ENCODE measurements at regions not wholly inside any gene's neighbourhood (a gene's known extent, or its start where the extent isn't known, plus 50 kb on each side); places are given as distances from the start of the nearest gene placed in this dataset.

DNA sequence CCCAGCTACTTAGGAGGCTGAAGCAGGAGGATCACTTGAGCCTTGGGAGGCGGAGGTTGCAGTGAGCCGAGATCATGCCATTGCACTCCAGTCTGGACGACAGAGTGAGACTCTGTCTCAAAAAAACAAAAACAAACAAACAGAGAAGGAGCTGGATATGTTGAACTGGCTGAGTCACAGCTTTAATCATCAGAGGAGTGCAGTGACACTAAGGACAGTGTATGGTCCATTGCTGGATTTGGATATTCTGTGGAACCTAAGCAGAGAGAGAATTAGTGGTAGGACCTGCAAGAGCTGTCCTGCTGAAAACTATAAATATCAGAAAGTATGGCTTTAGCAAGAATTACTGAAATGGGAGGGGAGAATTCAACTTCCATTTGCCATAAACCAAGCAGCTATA, 163.0 kb upstream of the PELI2 start:
- Histone ChIP-seq H3K4me1 (no peaks in the 10 kb centered on the region), H3K4me3 (no peak overlapping the region), H3K27ac (replicated peaks) (no peak overlapping the region), H3K27me3 (ENCODE audit: low read depth) (no peaks in the 10 kb centered on the region), H3K36me3 (no peaks in the 10 kb centered on the region), H3K9me3 (replicated peaks) (no peaks in the 10 kb centered on the region)
- TF ChIP-seq, protein P1, sequence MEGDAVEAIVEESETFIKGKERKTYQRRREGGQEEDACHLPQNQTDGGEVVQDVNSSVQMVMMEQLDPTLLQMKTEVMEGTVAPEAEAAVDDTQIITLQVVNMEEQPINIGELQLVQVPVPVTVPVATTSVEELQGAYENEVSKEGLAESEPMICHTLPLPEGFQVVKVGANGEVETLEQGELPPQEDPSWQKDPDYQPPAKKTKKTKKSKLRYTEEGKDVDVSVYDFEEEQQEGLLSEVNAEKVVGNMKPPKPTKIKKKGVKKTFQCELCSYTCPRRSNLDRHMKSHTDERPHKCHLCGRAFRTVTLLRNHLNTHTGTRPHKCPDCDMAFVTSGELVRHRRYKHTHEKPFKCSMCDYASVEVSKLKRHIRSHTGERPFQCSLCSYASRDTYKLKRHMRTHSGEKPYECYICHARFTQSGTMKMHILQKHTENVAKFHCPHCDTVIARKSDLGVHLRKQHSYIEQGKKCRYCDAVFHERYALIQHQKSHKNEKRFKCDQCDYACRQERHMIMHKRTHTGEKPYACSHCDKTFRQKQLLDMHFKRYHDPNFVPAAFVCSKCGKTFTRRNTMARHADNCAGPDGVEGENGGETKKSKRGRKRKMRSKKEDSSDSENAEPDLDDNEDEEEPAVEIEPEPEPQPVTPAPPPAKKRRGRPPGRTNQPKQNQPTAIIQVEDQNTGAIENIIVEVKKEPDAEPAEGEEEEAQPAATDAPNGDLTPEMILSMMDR (IDR thresholded peaks at IDR 0.05; ENCODE audit: borderline replicate concordance) = no peak
- DNase-seq = no peak
- intact Hi-C loops (cut with micrococcal nuclease) = no loop called here

DNA sequence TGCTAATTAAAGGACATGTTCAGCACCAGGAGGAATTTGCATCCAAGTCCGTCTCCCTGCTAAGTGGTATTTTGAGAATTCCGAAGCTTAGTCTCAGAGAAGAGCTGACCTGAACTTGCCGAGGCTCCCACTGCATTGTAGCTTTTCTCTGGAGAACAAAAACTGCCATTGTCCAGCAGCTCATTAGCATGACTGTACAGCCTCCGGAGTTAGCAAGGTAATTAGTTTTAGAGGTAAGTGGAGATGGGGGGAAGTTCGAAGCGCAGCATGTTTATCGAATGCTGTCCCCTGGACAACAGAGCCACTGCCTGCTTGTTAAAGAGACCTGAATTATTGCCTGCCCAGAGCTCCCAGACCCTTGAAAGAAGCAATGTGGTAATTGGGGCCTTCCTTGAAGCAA, 160.3 kb upstream of the PELI2 start:
- Histone ChIP-seq H3K36me3 (no peaks in the 10 kb centered on the region), H3K9me3 (replicated peaks) (no peaks in the 10 kb centered on the region), H3K4me1 (no peaks in the 10 kb centered on the region), H3K27me3 (ENCODE audit: low read depth) (no peaks in the 10 kb centered on the region), H3K27ac (replicated peaks) (no peak overlapping the region), H3K4me3 (no peak overlapping the region)
- TF ChIP-seq, protein P1 (IDR thresholded peaks at IDR 0.05; ENCODE audit: borderline replicate concordance) = no peak
- DNase-seq = no peak
- intact Hi-C loops (cut with micrococcal nuclease) = no loop called here

DNA sequence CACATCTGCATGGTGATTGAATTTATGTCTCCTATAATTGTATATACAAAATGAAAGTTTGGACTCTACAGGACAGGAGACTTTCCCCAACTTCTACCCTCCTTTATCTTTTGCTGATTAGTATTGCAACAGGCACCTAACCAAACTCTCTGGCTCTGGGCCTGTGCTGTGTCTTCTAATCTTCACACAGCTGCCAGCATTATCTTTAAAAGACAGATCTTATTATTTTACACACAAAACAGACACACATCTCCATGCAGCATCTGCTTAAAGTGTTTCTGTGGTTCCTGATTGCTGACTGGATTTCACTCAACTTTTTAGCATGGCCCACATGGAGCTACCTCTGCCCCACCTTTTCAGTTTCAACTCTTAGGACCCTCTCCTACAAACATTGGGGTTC, 154.9 kb upstream of the PELI2 start:
- H3K27ac ChIP-seq (replicated peaks) = no peak overlapping the region
- H3K27me3 ChIP-seq (ENCODE audit: low read depth) = no peaks in the 10 kb centered on the region
- no peak overlapping the region for H3K4me3 ChIP-seq
- TF ChIP-seq, protein P1 (IDR thresholded peaks at IDR 0.05; ENCODE audit: borderline replicate concordance) = no peak
- DNase-seq = no peak
- intact Hi-C loops (cut with micrococcal nuclease) = no loop called here
- H3K36me3 ChIP-seq = no peaks in the 10 kb centered on the region
- H3K9me3 ChIP-seq (replicated peaks) = no peaks in the 10 kb centered on the region
- H3K4me1 ChIP-seq = no peaks in the 10 kb centered on the region

- intact Hi-C loops (cut with micrococcal nuclease) = no loop called here
- H3K4me3 ChIP-seq = no peak overlapping the region
- H3K4me1 ChIP-seq = no peaks in the 10 kb centered on the region
- H3K9me3 ChIP-seq (replicated peaks) = no peaks in the 10 kb centered on the region
- H3K27ac ChIP-seq (replicated peaks) = no peak overlapping the region
- no peaks in the 10 kb centered on the region for H3K36me3 ChIP-seq
- H3K27me3 ChIP-seq (ENCODE audit: low read depth) = no peaks in the 10 kb centered on the region
- TF ChIP-seq, protein P1 (IDR thresholded peaks at IDR 0.05; ENCODE audit: borderline replicate concordance) = no peak
- DNase-seq = no peak
These were observed 154.1 kb upstream of the PELI2 start for GRCh38 chr14:55964091-55964490.

DNA sequence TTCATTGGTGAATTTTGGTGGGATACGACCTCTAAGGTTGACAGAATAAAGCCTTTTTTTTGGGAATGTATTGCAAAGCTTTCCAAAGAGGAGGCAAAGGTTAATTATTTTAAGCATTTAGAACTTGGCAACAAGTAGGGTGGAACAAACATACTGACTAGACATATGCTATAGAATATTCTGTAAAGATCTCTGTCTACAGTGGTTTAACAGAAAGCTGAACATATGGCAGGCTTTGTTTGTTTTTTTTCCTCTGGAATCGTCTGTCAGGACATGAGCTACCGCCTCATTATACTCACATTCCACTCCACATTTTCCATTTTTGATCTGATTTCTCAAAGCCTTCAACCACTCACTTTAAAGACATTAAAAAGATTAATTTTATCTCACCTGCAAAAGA, 153.4 kb upstream of the PELI2 start:
- Histone ChIP-seq H3K4me1 (no peaks in the 10 kb centered on the region), H3K4me3 (no peak overlapping the region), H3K27ac (replicated peaks) (no peak overlapping the region), H3K36me3 (no peaks in the 10 kb centered on the region), H3K9me3 (replicated peaks) (no peaks in the 10 kb centered on the region), H3K27me3 (ENCODE audit: low read depth) (no peaks in the 10 kb centered on the region)
- intact Hi-C loops (cut with micrococcal nuclease) = no loop called here
- TF ChIP-seq, protein P1 (IDR thresholded peaks at IDR 0.05; ENCODE audit: borderline replicate concordance) = no peak
- DNase-seq = no peak

DNA sequence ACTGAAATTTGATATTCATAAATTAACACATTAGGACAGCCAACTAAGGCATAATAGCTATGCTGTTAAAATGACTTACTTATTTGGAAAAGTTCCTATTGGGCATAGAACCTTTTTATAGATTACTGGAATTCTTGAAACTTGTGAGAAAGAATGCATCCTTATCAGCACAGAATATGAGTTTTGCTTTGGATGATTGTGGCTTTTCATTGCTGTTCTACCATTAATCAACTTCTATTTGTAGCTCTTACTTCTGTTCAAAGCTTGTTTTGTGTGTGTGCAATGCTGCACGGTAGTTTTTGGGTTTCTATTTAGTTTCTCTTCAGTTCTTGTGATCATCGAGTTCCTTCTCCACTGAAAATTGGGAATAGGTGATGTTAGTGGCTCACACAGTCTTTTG, 152.4 kb upstream of the PELI2 start:
- H3K27me3 ChIP-seq (ENCODE audit: low read depth) = no peaks in the 10 kb centered on the region
- H3K4me3 ChIP-seq = no peak overlapping the region
- DNase-seq = no peak
- no peaks in the 10 kb centered on the region for H3K36me3 ChIP-seq
- TF ChIP-seq, protein P1 (IDR thresholded peaks at IDR 0.05; ENCODE audit: borderline replicate concordance) = no peak
- H3K27ac ChIP-seq (replicated peaks) = no peak overlapping the region
- intact Hi-C loops (cut with micrococcal nuclease) = no loop called here
- H3K9me3 ChIP-seq (replicated peaks) = no peaks in the 10 kb centered on the region
- no peaks in the 10 kb centered on the region for H3K4me1 ChIP-seq

All from left ventricle myocardium inferior (tissue), 1 donor.